Retinal pigment epithelial cell (primary cell): ENCODE measurements at regions not wholly inside any gene's neighbourhood (a gene's known extent, or its start where the extent isn't known, plus 50 kb on each side); places are given as distances from the start of the nearest gene placed in this dataset.

Experiments
- DNase-seq: peaks from one replicate; pipeline ENCODE4 v3.0.0-alpha.2; 2010; ENCODE audit warnings: low read depth
- H3K4me3 ChIP-seq: 2 replicates; pipeline ENCODE4 v1.5.1; 2011; ENCODE audit warnings: mild to moderate bottlenecking, low read length, control low read depth, moderate library complexity
- TF ChIP-seq, protein P1 (sequence below): conservative IDR thresholded peaks from 2 replicates; pipeline ENCODE4 v1.5.1; 2011; ENCODE audit warnings: low read depth, low read length, control low read depth, inconsistent platforms

- TF ChIP-seq, protein P1, sequence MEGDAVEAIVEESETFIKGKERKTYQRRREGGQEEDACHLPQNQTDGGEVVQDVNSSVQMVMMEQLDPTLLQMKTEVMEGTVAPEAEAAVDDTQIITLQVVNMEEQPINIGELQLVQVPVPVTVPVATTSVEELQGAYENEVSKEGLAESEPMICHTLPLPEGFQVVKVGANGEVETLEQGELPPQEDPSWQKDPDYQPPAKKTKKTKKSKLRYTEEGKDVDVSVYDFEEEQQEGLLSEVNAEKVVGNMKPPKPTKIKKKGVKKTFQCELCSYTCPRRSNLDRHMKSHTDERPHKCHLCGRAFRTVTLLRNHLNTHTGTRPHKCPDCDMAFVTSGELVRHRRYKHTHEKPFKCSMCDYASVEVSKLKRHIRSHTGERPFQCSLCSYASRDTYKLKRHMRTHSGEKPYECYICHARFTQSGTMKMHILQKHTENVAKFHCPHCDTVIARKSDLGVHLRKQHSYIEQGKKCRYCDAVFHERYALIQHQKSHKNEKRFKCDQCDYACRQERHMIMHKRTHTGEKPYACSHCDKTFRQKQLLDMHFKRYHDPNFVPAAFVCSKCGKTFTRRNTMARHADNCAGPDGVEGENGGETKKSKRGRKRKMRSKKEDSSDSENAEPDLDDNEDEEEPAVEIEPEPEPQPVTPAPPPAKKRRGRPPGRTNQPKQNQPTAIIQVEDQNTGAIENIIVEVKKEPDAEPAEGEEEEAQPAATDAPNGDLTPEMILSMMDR = no peak
- no peak for DNase-seq
- no peak overlapping the region for H3K4me3 ChIP-seq
Observed at GRCh38 chr16:52051414-52052172, 495.4 kb downstream of the TOX3 start.

DNA sequence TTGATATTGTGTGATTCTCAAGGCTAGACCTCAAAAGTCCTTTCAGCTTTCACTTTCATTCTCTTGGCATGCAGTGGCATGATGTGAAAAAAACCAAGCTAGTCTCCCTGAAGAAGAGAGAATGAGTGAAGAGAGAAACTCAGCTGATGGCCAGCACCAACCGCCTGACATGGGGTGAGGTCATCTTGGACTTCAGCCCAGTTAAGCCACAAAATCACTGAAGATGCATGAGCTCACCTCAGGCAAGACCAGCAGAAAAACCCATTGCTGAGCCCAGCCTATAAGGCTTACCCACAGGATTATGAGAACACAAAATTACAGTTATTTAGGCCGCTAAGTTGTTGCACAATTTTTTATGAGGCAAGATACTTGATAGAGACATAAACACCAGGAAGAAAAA is 496.5 kb downstream of the TOX3 start:
- no peak for DNase-seq
- TF ChIP-seq, protein P1 = no peak
- H3K4me3 ChIP-seq = no peak overlapping the region

- TF ChIP-seq, protein P1 = no peak
- DNase-seq = no peak
- H3K4me3 ChIP-seq = no peak overlapping the region
Observed at GRCh38 chr16:52035436-52035835, 511.5 kb downstream of the TOX3 start.

- H3K4me3 ChIP-seq = no peak overlapping the region
- DNase-seq = no peak
- TF ChIP-seq, protein P1 = no peak
Observed at GRCh38 chr16:52034830-52035229, 512.1 kb downstream of the TOX3 start.

DNA sequence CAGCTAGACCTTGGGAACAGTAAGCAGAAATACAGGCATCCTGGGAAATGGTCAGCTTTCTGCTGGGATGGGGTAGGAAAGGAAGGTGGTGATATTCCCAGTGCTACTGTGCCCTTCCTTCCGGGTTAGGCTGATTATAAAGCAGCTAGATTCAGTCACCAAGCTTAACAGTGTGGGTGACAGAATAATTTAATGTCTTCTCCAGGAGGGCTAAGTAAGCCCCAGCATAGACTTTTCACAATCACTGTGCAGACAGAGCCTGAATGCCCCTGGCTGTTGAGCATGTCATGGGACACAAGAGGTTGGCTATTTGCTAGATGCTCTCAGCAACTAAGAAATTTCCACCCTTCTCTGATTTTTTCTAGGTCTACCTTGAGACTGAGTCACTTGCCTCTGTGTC is 513.0 kb downstream of the TOX3 start:
- TF ChIP-seq, protein P1 = no peak
- no peak for DNase-seq
- H3K4me3 ChIP-seq = no peak overlapping the region

DNA sequence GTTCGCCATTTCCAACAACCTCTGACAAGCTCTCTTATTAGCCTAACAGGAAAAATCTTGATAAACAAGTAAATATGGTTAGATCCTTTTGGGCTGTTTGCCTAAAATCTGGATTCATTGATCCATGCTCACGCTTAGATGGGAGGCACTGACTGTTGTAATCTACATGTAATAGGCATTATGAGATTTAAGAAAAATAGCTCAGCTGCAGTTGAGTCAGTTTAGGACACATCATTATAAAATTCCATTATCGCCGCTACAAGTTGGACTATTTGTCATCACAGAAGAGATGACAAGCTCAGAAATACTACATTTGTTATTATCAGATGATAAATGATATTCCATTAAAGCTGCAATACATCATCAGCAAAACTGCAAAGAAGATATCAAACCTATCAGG is 524.0 kb downstream of the TOX3 start:
- DNase-seq = no peak
- no peak overlapping the region for H3K4me3 ChIP-seq
- TF ChIP-seq, protein P1 = no peak

- DNase-seq = no peak
- TF ChIP-seq, protein P1 = no peak
- no peak overlapping the region for H3K4me3 ChIP-seq
Observed at GRCh38 chr16:52022177-52022576, 524.8 kb downstream of the TOX3 start.
